Keratinocyte (primary cell): ENCODE measurements at regions not wholly inside any gene's neighbourhood (a gene's known extent, or its start where the extent isn't known, plus 50 kb on each side); places are given as distances from the start of the nearest gene placed in this dataset.

ENCODE experiments used
- DNase-seq: peaks from one replicate; pipeline ENCODE4 v3.0.0-alpha.2; 2011; ENCODE audit warnings: low read depth, missing footprints, low spot score
- FAIRE-seq: peaks from 2 replicates; lab custom pipeline; 2011; peaks lifted over from hg19 to GRCh38; lab: Jason Lieb, UNC
- H2AFZ ChIP-seq: 2 replicates; pipeline ENCODE4 v1.6.0; 2012; ENCODE audit warnings: low read length, control low read depth, inconsistent platforms; ENCODE audit not compliant: control insufficient read depth
- H3K27ac ChIP-seq: 2 replicates; pipeline ENCODE4 v1.5.1; 2011; ENCODE audit warnings: low read length; ENCODE audit not compliant: control insufficient read depth, insufficient read depth
- H3K27me3 ChIP-seq: 3 replicates; pipeline ENCODE4 v1.6.0; 2011; ENCODE audit warnings: low read length; ENCODE audit not compliant: control insufficient read depth, insufficient read depth; ENCODE audit errors: extremely low read depth
- H3K36me3 ChIP-seq, 2 experiments: 2 replicates in 1 of 2; 3 replicates in 1 of 2; pipeline ENCODE4 v1.5.1; 2011; ENCODE audit warnings: low read length in 2 of 2, mild to moderate bottlenecking in 1 of 2; ENCODE audit not compliant: control insufficient read depth in 2 of 2, insufficient read depth in 2 of 2; ENCODE audit errors: extremely low read depth in 1 of 2
- H3K4me1 ChIP-seq: 3 replicates; pipeline ENCODE4 v1.5.1; 2011; ENCODE audit warnings: low read length; ENCODE audit not compliant: control insufficient read depth, insufficient read depth; ENCODE audit errors: extremely low read depth
- H3K4me2 ChIP-seq: 3 replicates; pipeline ENCODE4 v1.6.0; 2011; ENCODE audit warnings: low read depth, low read length; ENCODE audit not compliant: control insufficient read depth, insufficient read depth; ENCODE audit errors: extremely low read depth
- H3K4me3 ChIP-seq, 3 experiments: fragments of 200-600 bp in 1 of 3; sonication (generic) in 1 of 3; 2 replicates in 2 of 3; 3 replicates in 1 of 3; pipeline ENCODE4 v1.5.1; 2011 to 2016; ENCODE audit warnings: low read length in 3 of 3, mild to moderate bottlenecking in 3 of 3, control low read depth in 2 of 3, inconsistent platforms in 1 of 3, low read depth in 1 of 3, mixed read lengths in 1 of 3, mixed run types in 1 of 3, moderate library complexity in 1 of 3; ENCODE audit not compliant: control insufficient read depth in 2 of 3, insufficient read depth in 2 of 3; ENCODE audit errors: extremely low read depth in 1 of 3
- H3K79me2 ChIP-seq: 2 replicates; pipeline ENCODE4 v1.6.0; 2012; ENCODE audit warnings: low read length; ENCODE audit not compliant: control insufficient read depth, insufficient read depth
- H3K9ac ChIP-seq: 3 replicates; pipeline ENCODE4 v1.6.0; 2011; ENCODE audit warnings: low read length; ENCODE audit not compliant: control insufficient read depth, insufficient read depth; ENCODE audit errors: extremely low read depth
- H3K9me1 ChIP-seq: 3 replicates; pipeline ENCODE4 v1.6.0; 2011; ENCODE audit warnings: low read length; ENCODE audit not compliant: control insufficient read depth, insufficient read depth; ENCODE audit errors: extremely low read depth
- H3K9me3 ChIP-seq: 2 replicates; pipeline ENCODE4 v1.5.1; 2012; ENCODE audit warnings: low read depth, low read length; ENCODE audit not compliant: control insufficient read depth
- H4K20me1 ChIP-seq: 3 replicates; pipeline ENCODE4 v1.6.0; 2011; ENCODE audit warnings: low read length; ENCODE audit not compliant: control insufficient read depth, insufficient read depth; ENCODE audit errors: extremely low read depth
- EZH2 ChIP-seq: IDR thresholded peaks from one replicate; pipeline ENCODE4 v1.6.1; 2012; ENCODE audit warnings: inconsistent platforms, mild to moderate bottlenecking, low read length, moderate library complexity
- dilution Hi-C: fragments of 300-500 bp; cut with MboI; formaldehyde crosslinking; loops from one replicate; pipeline ENCODE4 v1.7.0; 2020; ENCODE audit warnings: low sequenced_read_pairs; ENCODE audit not compliant: extremely low pct_ligation_motif_present
- TF ChIP-seq, protein P1 (sequence below), 3 experiments: IDR thresholded peaks in 1 of 3; conservative IDR thresholded peaks in 1 of 3; optimal IDR thresholded peaks in 1 of 3; 2 replicates in 2 of 3; 3 replicates in 1 of 3; pipeline versions ENCODE3 to v1.5.1; 2011; ENCODE audit warnings: low read length in 3 of 3, mild to moderate bottlenecking in 3 of 3, moderate library complexity in 2 of 3, control low read depth in 1 of 3, inconsistent platforms in 1 of 3; ENCODE audit not compliant: insufficient read depth in 2 of 3; ENCODE audit errors: extremely low read depth in 1 of 3

DNA sequence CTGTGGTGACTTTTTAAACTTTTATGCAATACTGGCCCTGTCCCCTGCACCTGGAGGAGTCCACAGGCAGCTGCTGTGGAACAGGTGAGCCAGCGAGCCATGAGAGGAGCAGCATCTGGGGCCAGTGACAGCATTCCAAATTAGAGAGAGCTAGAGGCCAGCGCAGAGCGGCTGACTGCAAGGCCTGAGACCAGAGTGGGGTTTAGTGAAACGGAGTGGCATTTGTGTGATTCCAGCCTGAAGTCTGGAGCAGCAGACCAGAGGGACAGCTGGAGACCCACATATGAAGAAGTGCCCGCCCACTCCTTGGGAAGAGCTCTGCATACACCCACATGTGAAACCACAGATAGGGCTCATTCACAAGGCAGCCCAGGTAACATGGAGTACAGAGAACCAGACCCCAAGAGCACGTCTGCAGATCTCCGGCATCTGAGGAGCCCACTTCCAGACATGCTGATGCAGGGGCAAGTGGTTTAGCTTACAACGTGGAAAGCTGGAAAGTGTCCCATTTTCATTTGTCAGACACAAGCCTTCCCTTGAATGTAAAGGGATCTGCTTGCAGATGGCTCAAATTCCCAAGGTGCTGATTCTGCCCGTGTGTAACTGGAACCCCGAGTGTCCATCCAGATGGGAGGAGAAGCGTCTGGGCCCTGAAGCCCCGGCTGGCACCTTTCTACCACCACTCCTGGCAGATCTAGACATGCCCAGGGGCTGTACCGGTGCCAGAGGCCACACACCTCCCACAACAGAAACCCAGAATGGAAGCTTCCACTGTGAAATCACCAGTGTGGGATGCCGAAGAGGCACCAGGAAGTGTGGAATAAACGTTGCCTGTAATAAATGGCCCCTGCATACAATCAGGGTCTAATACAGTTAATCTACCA, 256.0 kb upstream of the TCERG1L start:
- no peak overlapping the region for H2AFZ ChIP-seq
- H3K79me2 ChIP-seq, result no peaks in the 10 kb centered on the region
- dilution Hi-C loops, result no loop called here
- H3K4me3 ChIP-seq, result no peak overlapping the region
- no peaks in the 10 kb centered on the region for H3K9me1 ChIP-seq
- H3K36me3 ChIP-seq, result no peaks in the 10 kb centered on the region
- DNase-seq, result no peak
- no peak overlapping the region for H3K9ac ChIP-seq
- H3K4me2 ChIP-seq, result no peak overlapping the region
- peaks cover 2% of the 10 kb centered on the region for H3K9me3 ChIP-seq
- no peaks in the 10 kb centered on the region for H3K4me1 ChIP-seq
- no peaks in the 10 kb centered on the region for H3K27me3 ChIP-seq
- no peak for TF ChIP-seq EZH2
- TF ChIP-seq, protein P1, sequence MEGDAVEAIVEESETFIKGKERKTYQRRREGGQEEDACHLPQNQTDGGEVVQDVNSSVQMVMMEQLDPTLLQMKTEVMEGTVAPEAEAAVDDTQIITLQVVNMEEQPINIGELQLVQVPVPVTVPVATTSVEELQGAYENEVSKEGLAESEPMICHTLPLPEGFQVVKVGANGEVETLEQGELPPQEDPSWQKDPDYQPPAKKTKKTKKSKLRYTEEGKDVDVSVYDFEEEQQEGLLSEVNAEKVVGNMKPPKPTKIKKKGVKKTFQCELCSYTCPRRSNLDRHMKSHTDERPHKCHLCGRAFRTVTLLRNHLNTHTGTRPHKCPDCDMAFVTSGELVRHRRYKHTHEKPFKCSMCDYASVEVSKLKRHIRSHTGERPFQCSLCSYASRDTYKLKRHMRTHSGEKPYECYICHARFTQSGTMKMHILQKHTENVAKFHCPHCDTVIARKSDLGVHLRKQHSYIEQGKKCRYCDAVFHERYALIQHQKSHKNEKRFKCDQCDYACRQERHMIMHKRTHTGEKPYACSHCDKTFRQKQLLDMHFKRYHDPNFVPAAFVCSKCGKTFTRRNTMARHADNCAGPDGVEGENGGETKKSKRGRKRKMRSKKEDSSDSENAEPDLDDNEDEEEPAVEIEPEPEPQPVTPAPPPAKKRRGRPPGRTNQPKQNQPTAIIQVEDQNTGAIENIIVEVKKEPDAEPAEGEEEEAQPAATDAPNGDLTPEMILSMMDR (optimal IDR thresholded peaks at IDR 0.05 in 1 of 3, IDR thresholded peaks at IDR 0.05 in 1 of 3, conservative IDR thresholded peaks at IDR 0.05 in 1 of 3; ENCODE audit: extremely low read depth in 1 of 3, insufficient read depth in 2 of 3, low read length in 3 of 3), result no peak
- no peak for FAIRE-seq
- no peak overlapping the region for H3K27ac ChIP-seq
- H4K20me1 ChIP-seq, result no peaks in the 10 kb centered on the region

DNA sequence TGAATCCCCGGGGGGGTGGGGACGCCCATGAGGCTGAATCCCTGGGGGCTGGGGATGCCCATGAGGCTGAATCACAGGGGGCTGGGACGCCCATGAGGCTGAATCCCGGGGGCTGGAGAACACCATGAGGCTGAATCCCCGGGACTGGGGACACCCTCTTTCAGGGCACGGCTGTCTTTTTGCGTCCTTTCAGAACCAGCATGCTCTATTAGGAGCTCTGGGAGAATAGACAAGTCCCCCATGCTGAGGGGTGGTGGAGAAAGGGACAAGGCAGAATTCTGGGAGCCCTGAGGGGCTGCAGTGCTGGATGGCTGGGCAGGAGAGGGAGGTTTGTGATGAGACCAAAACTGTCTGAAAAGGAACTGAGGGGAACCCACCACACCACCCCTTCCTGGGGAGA, 257.3 kb upstream of the TCERG1L start:
- Histone ChIP-seq H3K4me3 (no peak overlapping the region), H3K9me1 (no peaks in the 10 kb centered on the region), H3K4me1 (no peaks in the 10 kb centered on the region), H3K9me3 (peaks cover 4% of the 10 kb centered on the region), H3K36me3 (no peaks in the 10 kb centered on the region), H3K79me2 (no peaks in the 10 kb centered on the region), H3K4me2 (no peak overlapping the region), H2AFZ (no peak overlapping the region), H3K27ac (no peak overlapping the region), H4K20me1 (no peaks in the 10 kb centered on the region), H3K27me3 (no peaks in the 10 kb centered on the region), H3K9ac (no peak overlapping the region)
- dilution Hi-C loops, result no loop called here
- FAIRE-seq (no peak), DNase-seq (no peak)
- TF ChIP-seq, protein P1 (optimal IDR thresholded peaks at IDR 0.05 in 1 of 3, IDR thresholded peaks at IDR 0.05 in 1 of 3, conservative IDR thresholded peaks at IDR 0.05 in 1 of 3; ENCODE audit: extremely low read depth in 1 of 3, insufficient read depth in 2 of 3, low read length in 3 of 3), result no peak
- no peak for TF ChIP-seq EZH2
